MCF 10A (cell line): ENCODE measurements at regions not wholly inside any gene's neighbourhood (a gene's known extent, or its start where the extent isn't known, plus 50 kb on each side); places are given as distances from the start of the nearest gene placed in this dataset.

Experiments used
- BruUV-seq: library from RNA; stranded (reverse); fragments of 400-500 nt; replicated peaks from 2 replicates; lab custom pipeline; 2021; lab: Mats Ljungman, UMichigan
- CTCF ChIA-PET: fragments of 300-600 bp; sonication (Branson Sonifier 250); formaldehyde crosslinking; extraction: SDS; loops from one replicate; lab custom pipeline; 2021; ENCODE audit warnings: antibody characterized with exemption, inconsistent platforms; lab: Yijun Ruan, JAX
- POLR2A ChIA-PET: fragments of 300-600, 350-650 bp; sonication (Branson Sonifier 250); formaldehyde crosslinking; extraction: SDS; loops from one replicate; lab custom pipeline; 2020; ENCODE audit warnings: antibody characterized with exemption, inconsistent platforms; lab: Yijun Ruan, JAX
- DNase-seq: peaks from one replicate; pipeline ENCODE4 v3.0.0-alpha.2; 2018; ENCODE audit not compliant: unreplicated experiment
- H3K27ac Mint-ChIP-seq: one replicate; pipeline ENCODE4 v1.8.0; 2022; ENCODE audit warnings: mild to moderate bottlenecking, low read depth, mixed read lengths; ENCODE audit not compliant: unreplicated experiment
- H3K27me3 Mint-ChIP-seq: one replicate; pipeline ENCODE4 v1.8.0; 2022; ENCODE audit warnings: mixed read lengths; ENCODE audit not compliant: insufficient read depth, unreplicated experiment
- H3K36me3 Mint-ChIP-seq: one replicate; pipeline ENCODE4 v1.8.0; 2022; ENCODE audit warnings: mild to moderate bottlenecking, moderate library complexity, mixed read lengths; ENCODE audit not compliant: insufficient read depth, unreplicated experiment
- H3K4me1 Mint-ChIP-seq: one replicate; pipeline ENCODE4 v1.8.0; 2022; ENCODE audit warnings: mixed read lengths; ENCODE audit not compliant: insufficient read depth, unreplicated experiment
- H3K4me3 Mint-ChIP-seq: one replicate; pipeline ENCODE4 v1.8.0; 2022; ENCODE audit warnings: mild to moderate bottlenecking, moderate library complexity, mixed read lengths; ENCODE audit not compliant: unreplicated experiment
- H3K9me3 Mint-ChIP-seq: one replicate; pipeline ENCODE4 v1.8.0; 2022; ENCODE audit warnings: mixed read lengths; ENCODE audit not compliant: unreplicated experiment
- intact Hi-C: fragments of 100-400 bp; cut with micrococcal nuclease; formaldehyde crosslinking; loops from 2 replicates; pipeline ENCODE4 v1.14.1; 2022
- microRNA-seq: library from miRNA; unstranded; fragments of <30 nt; microRNA quantifications from one replicate; pipeline ENCODE4 v1.2.0, GENCODE V29; 2022
- TF ChIP-seq, protein P1 (sequence below): fragments of 200-600 bp; IDR thresholded peaks from one replicate; pipeline ENCODE4 v1.8.0; 2022; ENCODE audit warnings: antibody characterized with exemption, mild to moderate bottlenecking; ENCODE audit not compliant: unreplicated experiment

DNA sequence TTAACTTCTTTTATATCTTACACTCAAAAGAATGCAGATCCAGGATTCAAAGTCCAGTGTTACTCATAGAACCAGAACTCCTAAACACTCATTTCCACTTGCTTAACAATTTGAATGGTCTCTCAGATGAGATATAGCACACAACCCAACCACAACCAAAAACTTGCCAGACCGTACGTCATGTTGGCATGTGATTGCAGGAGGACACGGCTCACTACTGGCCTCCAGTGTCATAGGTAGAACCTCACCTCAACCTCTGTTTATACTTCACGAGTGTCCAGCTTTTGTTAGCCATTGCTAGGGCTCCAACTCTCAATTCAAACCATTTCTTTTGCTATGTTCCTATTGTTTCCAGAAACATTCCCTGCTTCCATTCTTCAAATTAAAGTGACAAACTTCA is 58.5 kb upstream of the PDGFD start:
- intact Hi-C loops, result no loop called here
- BruUV-seq, result no TSS peak
- DNase-seq, result peak; percentile 6
- H3K4me1 Mint-ChIP-seq, result no peaks in the 10 kb centered on the region
- H3K27me3 Mint-ChIP-seq, result no peaks in the 10 kb centered on the region
- H3K4me3 Mint-ChIP-seq, result no peak overlapping the region
- TF ChIP-seq, protein P1, sequence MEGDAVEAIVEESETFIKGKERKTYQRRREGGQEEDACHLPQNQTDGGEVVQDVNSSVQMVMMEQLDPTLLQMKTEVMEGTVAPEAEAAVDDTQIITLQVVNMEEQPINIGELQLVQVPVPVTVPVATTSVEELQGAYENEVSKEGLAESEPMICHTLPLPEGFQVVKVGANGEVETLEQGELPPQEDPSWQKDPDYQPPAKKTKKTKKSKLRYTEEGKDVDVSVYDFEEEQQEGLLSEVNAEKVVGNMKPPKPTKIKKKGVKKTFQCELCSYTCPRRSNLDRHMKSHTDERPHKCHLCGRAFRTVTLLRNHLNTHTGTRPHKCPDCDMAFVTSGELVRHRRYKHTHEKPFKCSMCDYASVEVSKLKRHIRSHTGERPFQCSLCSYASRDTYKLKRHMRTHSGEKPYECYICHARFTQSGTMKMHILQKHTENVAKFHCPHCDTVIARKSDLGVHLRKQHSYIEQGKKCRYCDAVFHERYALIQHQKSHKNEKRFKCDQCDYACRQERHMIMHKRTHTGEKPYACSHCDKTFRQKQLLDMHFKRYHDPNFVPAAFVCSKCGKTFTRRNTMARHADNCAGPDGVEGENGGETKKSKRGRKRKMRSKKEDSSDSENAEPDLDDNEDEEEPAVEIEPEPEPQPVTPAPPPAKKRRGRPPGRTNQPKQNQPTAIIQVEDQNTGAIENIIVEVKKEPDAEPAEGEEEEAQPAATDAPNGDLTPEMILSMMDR, result no peak
- no peaks in the 10 kb centered on the region for H3K9me3 Mint-ChIP-seq
- no peak overlapping the region for H3K27ac Mint-ChIP-seq
- POLR2A ChIA-PET, result interaction anchor here (0.7 kb wide), 1 partner anchor 59 kb away, joined by 3 read pairs; the partner anchor contains the start of gene PDGFD
- CTCF ChIA-PET, result interaction anchor here (1.1 kb wide), 1 partner anchor 11 kb away, joined by 3 read pairs; no protein-coding TSS in a partner anchor
- no peaks in the 10 kb centered on the region for H3K36me3 Mint-ChIP-seq

DNA sequence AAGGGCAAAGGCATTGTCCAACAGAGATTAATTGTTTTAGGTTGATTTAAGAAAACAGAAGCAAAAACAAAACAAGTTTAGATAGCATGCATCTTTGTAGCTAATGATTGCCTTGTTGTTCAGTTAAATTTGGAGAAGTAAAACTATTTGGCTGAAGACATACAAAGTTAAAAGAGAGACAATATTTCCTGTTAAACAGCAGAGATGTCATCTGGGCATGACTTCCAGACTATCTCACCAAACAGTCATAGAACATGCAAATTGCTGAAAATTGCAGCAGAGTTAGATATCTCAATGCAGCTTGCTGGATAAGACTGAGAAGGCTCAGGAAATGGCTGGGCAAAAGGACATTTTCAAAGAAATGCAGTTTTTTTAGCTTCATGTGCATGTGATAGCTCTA is 57.5 kb upstream of the PDGFD start:
- no peaks in the 10 kb centered on the region for H3K36me3 Mint-ChIP-seq
- H3K27ac Mint-ChIP-seq, result no peak overlapping the region
- DNase-seq, result no peak
- POLR2A ChIA-PET, result no interaction called here
- peaks cover 6% of the 10 kb centered on the region for H3K9me3 Mint-ChIP-seq
- H3K27me3 Mint-ChIP-seq, result no peaks in the 10 kb centered on the region
- intact Hi-C loops, result no loop called here
- TF ChIP-seq, protein P1, result no peak
- H3K4me3 Mint-ChIP-seq, result no peak overlapping the region
- no peaks in the 10 kb centered on the region for H3K4me1 Mint-ChIP-seq
- CTCF ChIA-PET, result interaction anchor here (0.5 kb wide), 1 partner anchor 72 kb away, joined by 3 read pairs; no protein-coding TSS in a partner anchor
- no TSS peak for BruUV-seq

DNA sequence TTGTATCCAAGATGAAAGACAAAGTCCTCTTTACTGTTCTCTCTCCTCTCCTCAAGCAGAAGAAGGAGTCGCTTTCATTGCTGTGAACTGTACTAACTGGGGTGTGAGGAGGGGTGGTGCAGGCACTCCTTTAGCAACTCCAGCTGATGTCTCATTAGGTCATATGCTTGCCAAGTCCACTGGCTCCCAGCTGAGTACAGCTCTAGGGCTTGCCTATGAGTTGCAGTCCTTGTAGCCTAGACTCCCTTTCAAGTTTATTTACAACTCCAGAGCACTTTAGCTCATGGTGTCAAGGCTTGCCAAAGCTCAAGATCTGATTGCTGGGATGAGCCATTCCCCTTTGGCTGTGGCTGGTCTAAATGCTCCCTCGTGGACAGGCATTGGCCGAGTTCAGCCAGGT is 55.1 kb upstream of the PDGFD start:
- H3K4me3 Mint-ChIP-seq, result no peak overlapping the region
- H3K4me1 Mint-ChIP-seq, result no peaks in the 10 kb centered on the region
- H3K27ac Mint-ChIP-seq, result no peak overlapping the region
- no TSS peak for BruUV-seq
- intact Hi-C loops, result no loop called here
- TF ChIP-seq, protein P1, result no peak
- H3K9me3 Mint-ChIP-seq, result peaks cover 19% of the 10 kb centered on the region
- DNase-seq, result no peak
- CTCF ChIA-PET, result interaction anchor here (0.6 kb wide), 1 partner anchor 234 kb away, joined by 3 read pairs; no protein-coding TSS in a partner anchor
- H3K36me3 Mint-ChIP-seq, result no peaks in the 10 kb centered on the region
- H3K27me3 Mint-ChIP-seq, result no peaks in the 10 kb centered on the region
- POLR2A ChIA-PET, result no interaction called here

DNA sequence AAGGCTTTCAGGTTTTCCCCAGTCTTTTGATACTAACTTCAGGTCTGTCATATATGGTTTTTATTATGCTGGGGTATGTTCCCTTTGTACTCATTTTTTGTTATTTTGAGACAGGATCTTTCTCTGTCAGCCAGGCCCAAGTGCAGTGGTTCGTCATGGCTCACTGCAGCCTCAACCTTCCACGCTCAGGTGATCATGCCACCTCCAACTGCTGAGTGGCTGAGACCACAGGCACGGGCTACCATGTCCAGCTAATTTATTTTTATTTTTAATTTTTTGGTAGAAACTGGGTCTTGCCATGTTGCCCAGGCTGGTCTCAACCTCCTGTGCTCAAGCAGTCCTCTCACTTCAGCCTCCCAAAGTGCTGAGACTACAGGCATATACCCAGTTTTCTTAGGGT is 50.6 kb upstream of the PDGFD start:
- TF ChIP-seq, protein P1, result no peak
- intact Hi-C loops, result no loop called here
- Mint-ChIP-seq H3K9me3 (peaks cover 28% of the 10 kb centered on the region), H3K36me3 (no peaks in the 10 kb centered on the region), H3K27ac (no peak overlapping the region), H3K4me1 (no peaks in the 10 kb centered on the region), H3K4me3 (no peak overlapping the region), H3K27me3 (no peaks in the 10 kb centered on the region)
- no TSS peak for BruUV-seq
- DNase-seq, result no peak
- ChIA-PET POLR2A (interaction anchor here (0.6 kb wide), 1 partner anchor 1823 kb away, joined by 3 read pairs; no protein-coding TSS in a partner anchor), CTCF (no interaction called here)

Small RNA genes in the stretch of these regions (microRNA-seq; reads per million reads assigned to microRNA genes)
- 1.3 reads per million, percentile 3 among the genes with 10 or more reads in this experiment for gene MIR7641-1
